Vagina (tissue), 2 donors: ENCODE measurements at regions not wholly inside any gene's neighbourhood (a gene's known extent, or its start where the extent isn't known, plus 50 kb on each side); places are given as distances from the start of the nearest gene placed in this dataset.

Source experiments
- CTCF ChIP-seq, 3 experiments: fragments of 450-650 bp in 2 of 3; fragments of 200-600 bp in 1 of 3; sonication (generic) in 1 of 3; IDR thresholded peaks; one replicate each; pipeline ENCODE4 v1.5.1; 2017 to 2019; ENCODE audit warnings: antibody characterized with exemption in 3 of 3, mild to moderate bottlenecking in 2 of 3, moderate library complexity in 2 of 3
- POLR2A ChIP-seq, 2 donors: fragments of 450-650 bp; IDR thresholded peaks; one replicate each; pipeline ENCODE4 v1.6.1; 2017; ENCODE audit warnings: antibody characterized with exemption in 2 of 2, mild to moderate bottlenecking in 2 of 2, moderate library complexity in 2 of 2
- POLR2AphosphoS5 ChIP-seq, 2 donors: sonication (generic); formaldehyde crosslinking; IDR thresholded peaks; one replicate each; pipeline ENCODE4 v1.9.0; 2017; ENCODE audit warnings: antibody characterized with exemption in 2 of 2, mild to moderate bottlenecking in 2 of 2, low read depth in 1 of 2; ENCODE audit not compliant: insufficient read depth in 1 of 2

GRCh38 chr5:109522404-109522803 lies 112.6 kb upstream of the PJA2 start:
- TF ChIP-seq CTCF (IDR thresholded peaks at IDR 0.05) = no peak
- TF ChIP-seq POLR2AphosphoS5 (IDR thresholded peaks at IDR 0.05; ENCODE audit: insufficient read depth in 1 of 2, low read depth in 1 of 2) = no peak
- no peak for TF ChIP-seq POLR2A (IDR thresholded peaks at IDR 0.05)
